SH-SY5Y (cell line): ENCODE measurements at regions not wholly inside any gene's neighbourhood (a gene's known extent, or its start where the extent isn't known, plus 50 kb on each side); places are given as distances from the start of the nearest gene placed in this dataset.

ENCODE experiments used
- GATA2 ChIP-seq: IDR thresholded peaks from 2 replicates; pipeline ENCODE4 v1.6.1; 2011; ENCODE audit warnings: mild to moderate bottlenecking, low read depth, low read length
- GATA3 ChIP-seq: IDR thresholded peaks from 2 replicates; pipeline ENCODE4 v1.6.1; 2011; ENCODE audit warnings: low read depth, mild to moderate bottlenecking, low read length, moderate library complexity

GRCh38 chr1:22317231-22317919 is 134.3 kb upstream of the ZBTB40 start:
- TF ChIP-seq GATA2: no peak
- TF ChIP-seq GATA3: no peak
